WTC11 (cell line): ENCODE measurements at regions not wholly inside any gene's neighbourhood (a gene's known extent, or its start where the extent isn't known, plus 50 kb on each side); places are given as distances from the start of the nearest gene placed in this dataset.

Experiments used
- ATAC-seq: fragments of 200-7000 bp; cut with Tn5 transposase; 2 replicates; pipeline ENCODE4 v1.10.0; 2021; ENCODE audit warnings: mild to moderate bottlenecking, moderate library complexity
- CTCF ChIA-PET: fragments of 300-600 bp; sonication (Branson Sonifier 250); formaldehyde crosslinking; loops from one replicate; lab custom pipeline; 2021; ENCODE audit warnings: antibody characterized with exemption; lab: Charles Lee
- POLR2A ChIA-PET: fragments of 350-600 bp; sonication (Branson Sonifier 250); formaldehyde crosslinking; loops from one replicate; lab custom pipeline; 2021; ENCODE audit warnings: antibody characterized with exemption; lab: Charles Lee
- DNase-seq: peaks from one replicate; pipeline ENCODE4 v3.0.0; 2021; ENCODE audit warnings: low spot score
- H3K27ac Mint-ChIP-seq: 2 replicates; pipeline ENCODE4 v1.8.0; 2021; ENCODE audit warnings: mixed read lengths
- H3K27me3 Mint-ChIP-seq: 2 replicates; pipeline ENCODE4 v1.8.0; 2021; ENCODE audit warnings: low read depth, mild to moderate bottlenecking, moderate library complexity, mixed read lengths
- H3K36me3 Mint-ChIP-seq: 2 replicates; pipeline ENCODE4 v1.8.0; 2021; ENCODE audit warnings: mixed read lengths
- H3K4me1 Mint-ChIP-seq: 2 replicates; pipeline ENCODE4 v1.8.0; 2022; ENCODE audit warnings: mixed read lengths
- H3K4me3 Mint-ChIP-seq: 2 replicates; pipeline ENCODE4 v1.8.0; 2021; ENCODE audit warnings: mild to moderate bottlenecking, moderate library complexity, mixed read lengths
- H3K9me3 Mint-ChIP-seq: 2 replicates; pipeline ENCODE4 v1.8.0; 2021; ENCODE audit warnings: mixed read lengths
- ATF1 ChIP-seq: sonication (generic); formaldehyde crosslinking; IDR thresholded peaks from 2 replicates; pipeline ENCODE4 v1.8.1; 2023; ENCODE audit warnings: mild to moderate bottlenecking, moderate library complexity, missing genetic modification reagents
- CREM ChIP-seq: sonication (generic); formaldehyde crosslinking; IDR thresholded peaks from 2 replicates; pipeline ENCODE4 v1.8.1; 2022; ENCODE audit warnings: mild to moderate bottlenecking, missing genetic modification reagents, moderate library complexity
- ESRRA ChIP-seq: sonication (generic); formaldehyde crosslinking; IDR thresholded peaks from 2 replicates; pipeline ENCODE4 v1.8.1; 2022; ENCODE audit warnings: mild to moderate bottlenecking, missing genetic modification reagents, borderline replicate concordance
- ETV6 ChIP-seq: sonication (generic); formaldehyde crosslinking; IDR thresholded peaks from 2 replicates; pipeline ENCODE4 v1.8.1; 2022; ENCODE audit warnings: mild to moderate bottlenecking, missing genetic modification reagents
- GRHL2 ChIP-seq: fragments of 250-450 bp; sonication (Bioruptor Pico); IDR thresholded peaks from 2 replicates; pipeline ENCODE4 v1.8.0; 2022; ENCODE audit warnings: mild to moderate bottlenecking, moderate library complexity; ENCODE audit not compliant: insufficient replicate concordance, severe bottlenecking
- NFE2L1 ChIP-seq: sonication (generic); formaldehyde crosslinking; IDR thresholded peaks from 2 replicates; pipeline ENCODE4 v1.8.1; 2023; ENCODE audit warnings: missing genetic modification reagents
- TEAD1 ChIP-seq: sonication (generic); formaldehyde crosslinking; IDR thresholded peaks from 2 replicates; pipeline ENCODE4 v1.8.0; 2022; ENCODE audit warnings: mild to moderate bottlenecking, missing genetic modification reagents
- ZNF138 ChIP-seq: sonication (generic); formaldehyde crosslinking; conservative IDR thresholded peaks from 2 replicates; pipeline ENCODE4 v1.8.1; 2022; ENCODE audit warnings: mild to moderate bottlenecking, moderate library complexity, missing genetic modification reagents
- ZNF396 ChIP-seq: fragments of 250-450 bp; sonication (Bioruptor Pico); IDR thresholded peaks from 2 replicates; pipeline ENCODE4 v1.8.0; 2021; ENCODE audit warnings: mild to moderate bottlenecking, moderate library complexity, borderline replicate concordance
- ZNF416 ChIP-seq: fragments of 250-450 bp; sonication (Bioruptor Pico); IDR thresholded peaks from 2 replicates; pipeline ENCODE4 v1.9.0; 2021; ENCODE audit warnings: mild to moderate bottlenecking, inconsistent platforms
- TF ChIP-seq, protein P1 (sequence below): sonication (generic); formaldehyde crosslinking; IDR thresholded peaks from 2 replicates; pipeline ENCODE4 v1.8.1; 2023; ENCODE audit warnings: mild to moderate bottlenecking, missing genetic modification reagents
- TF ChIP-seq, protein P2 (sequence below): sonication (generic); formaldehyde crosslinking; IDR thresholded peaks from 2 replicates; pipeline ENCODE4 v1.8.0; 2023; ENCODE audit warnings: missing genetic modification reagents
- TF ChIP-seq, protein P3 (sequence below): sonication (generic); formaldehyde crosslinking; IDR thresholded peaks from 2 replicates; pipeline ENCODE4 v1.8.1; 2023; ENCODE audit warnings: mild to moderate bottlenecking, missing genetic modification reagents
- TF ChIP-seq, protein P4 (sequence below): sonication (generic); formaldehyde crosslinking; IDR thresholded peaks from 2 replicates; pipeline ENCODE4 v1.8.0; 2022; ENCODE audit warnings: mild to moderate bottlenecking, missing genetic modification reagents
- TF ChIP-seq, protein P5 (sequence below): sonication (generic); formaldehyde crosslinking; IDR thresholded peaks from 2 replicates; pipeline ENCODE4 v1.8.1; 2023; ENCODE audit warnings: mild to moderate bottlenecking, missing genetic modification reagents, moderate library complexity

DNA sequence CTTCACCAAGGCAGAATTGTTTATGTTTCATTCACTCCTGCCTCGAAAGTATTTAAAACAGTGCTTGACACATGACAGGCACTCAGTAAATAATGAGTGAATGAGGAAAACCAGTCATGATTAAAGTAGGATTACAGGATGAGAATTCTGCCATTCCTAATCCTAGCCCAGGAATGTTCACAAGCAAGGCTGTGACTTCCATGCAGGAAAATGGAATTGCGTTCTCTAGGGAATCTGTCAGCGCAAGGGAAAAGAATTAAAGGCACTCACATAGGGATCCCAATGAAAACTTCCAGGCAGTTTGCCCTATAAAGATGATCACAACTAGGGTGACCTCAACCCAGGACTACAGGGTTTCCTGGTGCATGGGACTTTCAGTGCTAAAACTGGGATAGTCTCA, 143.4 kb downstream of the CYSLTR2 start (continued):
- no peak for TF ChIP-seq CREM (CRISPR knock-in tag)
- no peak for TF ChIP-seq ESRRA (CRISPR knock-in tag)

DNA sequence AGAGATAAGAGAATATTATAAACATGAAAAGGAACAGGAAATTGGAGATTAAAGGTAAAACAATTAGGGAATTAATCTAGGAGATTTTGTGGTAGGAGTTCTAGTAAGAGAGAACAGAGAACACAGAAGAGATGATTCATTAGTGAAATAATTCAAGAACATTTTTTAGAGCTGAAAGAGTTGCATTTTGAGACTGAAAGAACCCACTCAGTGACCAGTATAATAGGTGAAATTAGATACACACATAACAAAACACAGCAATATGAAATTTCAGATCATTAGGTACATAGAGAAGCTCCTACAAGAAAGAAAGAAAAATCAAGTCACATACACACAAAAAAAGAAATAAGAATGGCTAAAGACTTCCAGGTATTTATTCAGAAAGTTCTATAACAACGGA, 144.0 kb downstream of the CYSLTR2 start:
- Mint-ChIP-seq H3K27me3 (no peaks in the 10 kb centered on the region), H3K4me1 (no peaks in the 10 kb centered on the region), H3K27ac (no peak overlapping the region), H3K9me3 (peaks cover 5% of the 10 kb centered on the region), H3K36me3 (no peaks in the 10 kb centered on the region; the same call in 1 of the 2 replicates), H3K4me3 (no peak overlapping the region)
- CTCF ChIA-PET, result no interaction called here
- POLR2A ChIA-PET, result interaction anchor here (0.5 kb wide), 1 partner anchor 1173 kb away, joined by 3 read pairs; no protein-coding TSS in a partner anchor
- DNase-seq (no peak), ATAC-seq (no peak)
- no peak for TF ChIP-seq ATF1 (CRISPR knock-in tag)
- no peak for TF ChIP-seq GRHL2 (CRISPR knock-in tag)
- no peak for TF ChIP-seq ZNF138 (CRISPR knock-in tag)
- TF ChIP-seq, protein P1, sequence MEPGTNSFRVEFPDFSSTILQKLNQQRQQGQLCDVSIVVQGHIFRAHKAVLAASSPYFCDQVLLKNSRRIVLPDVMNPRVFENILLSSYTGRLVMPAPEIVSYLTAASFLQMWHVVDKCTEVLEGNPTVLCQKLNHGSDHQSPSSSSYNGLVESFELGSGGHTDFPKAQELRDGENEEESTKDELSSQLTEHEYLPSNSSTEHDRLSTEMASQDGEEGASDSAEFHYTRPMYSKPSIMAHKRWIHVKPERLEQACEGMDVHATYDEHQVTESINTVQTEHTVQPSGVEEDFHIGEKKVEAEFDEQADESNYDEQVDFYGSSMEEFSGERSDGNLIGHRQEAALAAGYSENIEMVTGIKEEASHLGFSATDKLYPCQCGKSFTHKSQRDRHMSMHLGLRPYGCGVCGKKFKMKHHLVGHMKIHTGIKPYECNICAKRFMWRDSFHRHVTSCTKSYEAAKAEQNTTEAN (CRISPR knock-in tag), result no peak
- TF ChIP-seq ZNF396 (CRISPR knock-in tag), result no peak
- TF ChIP-seq NFE2L1, result no peak
- TF ChIP-seq ZNF416 (CRISPR knock-in tag), result no peak
- TF ChIP-seq, protein P2, sequence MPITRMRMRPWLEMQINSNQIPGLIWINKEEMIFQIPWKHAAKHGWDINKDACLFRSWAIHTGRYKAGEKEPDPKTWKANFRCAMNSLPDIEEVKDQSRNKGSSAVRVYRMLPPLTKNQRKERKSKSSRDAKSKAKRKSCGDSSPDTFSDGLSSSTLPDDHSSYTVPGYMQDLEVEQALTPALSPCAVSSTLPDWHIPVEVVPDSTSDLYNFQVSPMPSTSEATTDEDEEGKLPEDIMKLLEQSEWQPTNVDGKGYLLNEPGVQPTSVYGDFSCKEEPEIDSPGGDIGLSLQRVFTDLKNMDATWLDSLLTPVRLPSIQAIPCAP (CRISPR knock-in tag), result no peak
- TF ChIP-seq TEAD1 (CRISPR knock-in tag), result no peak
- TF ChIP-seq, protein P3, sequence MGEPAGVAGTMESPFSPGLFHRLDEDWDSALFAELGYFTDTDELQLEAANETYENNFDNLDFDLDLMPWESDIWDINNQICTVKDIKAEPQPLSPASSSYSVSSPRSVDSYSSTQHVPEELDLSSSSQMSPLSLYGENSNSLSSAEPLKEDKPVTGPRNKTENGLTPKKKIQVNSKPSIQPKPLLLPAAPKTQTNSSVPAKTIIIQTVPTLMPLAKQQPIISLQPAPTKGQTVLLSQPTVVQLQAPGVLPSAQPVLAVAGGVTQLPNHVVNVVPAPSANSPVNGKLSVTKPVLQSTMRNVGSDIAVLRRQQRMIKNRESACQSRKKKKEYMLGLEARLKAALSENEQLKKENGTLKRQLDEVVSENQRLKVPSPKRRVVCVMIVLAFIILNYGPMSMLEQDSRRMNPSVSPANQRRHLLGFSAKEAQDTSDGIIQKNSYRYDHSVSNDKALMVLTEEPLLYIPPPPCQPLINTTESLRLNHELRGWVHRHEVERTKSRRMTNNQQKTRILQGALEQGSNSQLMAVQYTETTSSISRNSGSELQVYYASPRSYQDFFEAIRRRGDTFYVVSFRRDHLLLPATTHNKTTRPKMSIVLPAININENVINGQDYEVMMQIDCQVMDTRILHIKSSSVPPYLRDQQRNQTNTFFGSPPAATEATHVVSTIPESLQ (CRISPR knock-in tag), result no peak
- TF ChIP-seq, protein P4, sequence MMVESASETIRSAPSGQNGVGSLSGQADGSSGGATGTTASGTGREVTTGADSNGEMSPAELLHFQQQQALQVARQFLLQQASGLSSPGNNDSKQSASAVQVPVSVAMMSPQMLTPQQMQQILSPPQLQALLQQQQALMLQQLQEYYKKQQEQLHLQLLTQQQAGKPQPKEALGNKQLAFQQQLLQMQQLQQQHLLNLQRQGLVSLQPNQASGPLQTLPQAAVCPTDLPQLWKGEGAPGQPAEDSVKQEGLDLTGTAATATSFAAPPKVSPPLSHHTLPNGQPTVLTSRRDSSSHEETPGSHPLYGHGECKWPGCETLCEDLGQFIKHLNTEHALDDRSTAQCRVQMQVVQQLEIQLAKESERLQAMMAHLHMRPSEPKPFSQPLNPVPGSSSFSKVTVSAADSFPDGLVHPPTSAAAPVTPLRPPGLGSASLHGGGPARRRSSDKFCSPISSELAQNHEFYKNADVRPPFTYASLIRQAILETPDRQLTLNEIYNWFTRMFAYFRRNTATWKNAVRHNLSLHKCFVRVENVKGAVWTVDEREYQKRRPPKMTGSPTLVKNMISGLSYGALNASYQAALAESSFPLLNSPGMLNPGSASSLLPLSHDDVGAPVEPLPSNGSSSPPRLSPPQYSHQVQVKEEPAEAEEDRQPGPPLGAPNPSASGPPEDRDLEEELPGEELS (CRISPR knock-in tag), result no peak
- TF ChIP-seq, protein P5, sequence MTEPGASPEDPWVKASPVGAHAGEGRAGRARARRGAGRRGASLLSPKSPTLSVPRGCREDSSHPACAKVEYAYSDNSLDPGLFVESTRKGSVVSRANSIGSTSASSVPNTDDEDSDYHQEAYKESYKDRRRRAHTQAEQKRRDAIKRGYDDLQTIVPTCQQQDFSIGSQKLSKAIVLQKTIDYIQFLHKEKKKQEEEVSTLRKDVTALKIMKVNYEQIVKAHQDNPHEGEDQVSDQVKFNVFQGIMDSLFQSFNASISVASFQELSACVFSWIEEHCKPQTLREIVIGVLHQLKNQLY (CRISPR knock-in tag), result no peak

DNA sequence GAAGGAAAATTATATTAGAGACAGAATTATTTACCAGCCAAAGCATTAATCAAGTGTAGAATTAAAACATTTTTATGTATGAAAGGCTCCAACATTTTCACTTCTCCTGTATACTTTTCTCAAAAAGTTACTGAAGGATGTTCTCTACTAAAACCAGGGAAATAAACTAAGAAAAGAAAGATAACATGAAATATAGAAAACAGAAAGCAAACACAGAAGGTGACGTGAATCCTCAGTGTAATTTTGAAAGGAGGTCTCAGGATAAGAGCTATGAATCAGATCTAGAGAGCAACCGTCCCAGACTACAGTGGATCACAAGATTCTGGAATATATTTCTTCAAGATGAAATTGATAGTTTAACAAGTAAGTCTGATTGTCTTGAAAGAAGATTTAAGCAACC, 144.5 kb downstream of the CYSLTR2 start:
- no peak for TF ChIP-seq ETV6 (CRISPR knock-in tag)
- POLR2A ChIA-PET, result no interaction called here
- CTCF ChIA-PET, result no interaction called here

More for the DNA sequence above, 144.5 kb downstream of the CYSLTR2 start:
- no peaks in the 10 kb centered on the region for H3K27me3 Mint-ChIP-seq
- H3K9me3 Mint-ChIP-seq, result peaks cover 5% of the 10 kb centered on the region
- DNase-seq, result no peak
- ATAC-seq, result no peak
- H3K36me3 Mint-ChIP-seq, result no peaks in the 10 kb centered on the region; the same call in 1 of the 2 replicates
- H3K4me3 Mint-ChIP-seq, result no peak overlapping the region
- no peaks in the 10 kb centered on the region for H3K4me1 Mint-ChIP-seq
- H3K27ac Mint-ChIP-seq, result no peak overlapping the region
